ENCODE measurements at regions not wholly inside any gene's neighbourhood (a gene's known extent, or its start where the extent isn't known, plus 50 kb on each side); places are given as distances from the start of the nearest gene placed in this dataset.

GRCh38 chr12:130011611-130012385 is 108.0 kb upstream of the TMEM132D start:
- no peak overlapping the region for H3K4me3 ChIP-seq
- DNase-seq, result no peak
- intact Hi-C loops (cut with DNase I; ENCODE audit: low total_unique reads), result no loop called here

GRCh38 chr12:130013771-130014484 is 110.1 kb upstream of the TMEM132D start:
- H3K36me3 ChIP-seq, result no peaks in the 10 kb centered on the region
- no peaks in the 10 kb centered on the region for H3K4me1 ChIP-seq
- H3K27me3 ChIP-seq, result peaks cover 0 to 36% of the 10 kb centered on the region in 2 donors
- intact Hi-C loops (cut with DNase I; ENCODE audit: low total_unique reads), result no loop called here
- no peak for DNase-seq
- peak; percentile 14 to 38 for TF ChIP-seq CTCF (IDR thresholded peaks at IDR 0.05)
- no peak overlapping the region for H3K27ac ChIP-seq
- H3K4me3 ChIP-seq, result no peak overlapping the region
- H3K9me3 ChIP-seq, result no peaks in the 10 kb centered on the region

More at GRCh38 chr12:130011611-130012385, 108.0 kb upstream of the TMEM132D start:
- Histone ChIP-seq H3K27me3 (peaks cover 0 to 33% of the 10 kb centered on the region in 2 donors), H3K9me3 (no peaks in the 10 kb centered on the region), H3K27ac (no peak overlapping the region), H3K36me3 (no peaks in the 10 kb centered on the region), H3K4me1 (no peaks in the 10 kb centered on the region)
- no peak for TF ChIP-seq CTCF (IDR thresholded peaks at IDR 0.05)

DNA sequence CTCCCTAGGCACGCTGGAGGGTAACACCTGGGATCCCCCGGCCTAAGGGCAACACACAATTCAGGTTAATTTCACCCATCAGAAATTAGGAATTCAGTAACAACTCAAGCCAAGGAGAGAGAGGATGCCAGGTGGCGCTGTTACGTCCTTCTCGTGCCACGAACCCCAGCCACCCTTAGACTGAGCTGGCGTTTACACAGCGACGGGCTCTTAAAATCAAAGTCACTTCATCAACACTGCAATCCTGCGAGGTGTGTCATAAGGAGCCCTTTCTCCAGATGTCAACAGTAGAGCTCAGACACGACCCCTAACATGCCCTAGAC is 110.6 kb upstream of the TMEM132D start:
- Histone ChIP-seq H3K4me3 (no peak overlapping the region), H3K27ac (no peak overlapping the region), H3K27me3 (peaks cover 0 to 36% of the 10 kb centered on the region in 2 donors), H3K4me1 (no peaks in the 10 kb centered on the region), H3K36me3 (no peaks in the 10 kb centered on the region), H3K9me3 (no peaks in the 10 kb centered on the region)
- intact Hi-C loops (cut with DNase I; ENCODE audit: low total_unique reads), result no loop called here
- TF ChIP-seq CTCF (IDR thresholded peaks at IDR 0.05), result no peak
- no peak for DNase-seq

DNA sequence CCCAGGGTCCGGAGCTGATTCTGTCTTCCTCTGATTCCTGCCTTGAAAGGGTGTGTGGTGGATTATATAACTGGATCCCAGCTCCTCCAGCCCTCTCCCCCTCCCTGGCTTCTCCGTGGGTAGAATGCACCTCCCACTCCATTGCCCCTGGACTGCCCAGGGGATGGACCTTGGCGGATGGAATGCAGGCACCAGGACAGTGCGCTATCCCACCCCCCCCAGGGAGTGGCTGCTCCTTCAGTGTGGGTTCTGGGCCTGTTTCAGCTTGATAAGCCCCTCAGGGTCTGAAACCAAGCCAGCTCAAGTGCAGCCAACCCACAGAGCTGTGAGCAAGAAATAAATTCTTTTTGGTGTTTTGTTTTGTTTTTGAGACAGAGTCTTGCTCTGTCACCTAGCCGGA is 112.4 kb upstream of the TMEM132D start:
- H3K36me3 ChIP-seq, result no peaks in the 10 kb centered on the region
- no peak overlapping the region for H3K27ac ChIP-seq
- intact Hi-C loops (cut with DNase I; ENCODE audit: low total_unique reads), result no loop called here
- H3K4me3 ChIP-seq, result no peak overlapping the region
- DNase-seq, result no peak
- H3K27me3 ChIP-seq, result peaks cover 0 to 26% of the 10 kb centered on the region in 2 donors
- no peaks in the 10 kb centered on the region for H3K4me1 ChIP-seq
- H3K9me3 ChIP-seq, result no peaks in the 10 kb centered on the region
- TF ChIP-seq CTCF (IDR thresholded peaks at IDR 0.05), result no peak

DNA sequence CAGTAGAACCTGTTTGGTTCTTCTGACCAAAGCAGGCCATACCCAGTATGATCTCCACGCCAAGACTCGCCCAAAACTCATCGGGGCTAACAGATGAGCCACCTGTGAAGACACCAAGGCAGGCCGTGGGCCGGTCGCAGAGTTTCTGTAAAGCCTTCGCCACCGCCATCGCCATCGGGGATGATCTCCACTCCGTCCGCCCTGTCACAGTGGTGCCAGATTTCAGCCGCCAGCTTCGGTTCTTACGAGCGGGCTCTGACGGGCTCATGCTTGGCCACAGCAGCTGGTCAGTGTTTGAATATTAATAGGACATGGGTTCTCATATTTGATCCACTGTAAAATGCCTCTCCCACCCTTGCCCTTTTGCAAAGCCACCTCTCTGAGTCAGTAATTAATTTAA is 113.2 kb upstream of the TMEM132D start:
- DNase-seq, result no peak
- Histone ChIP-seq H3K36me3 (no peaks in the 10 kb centered on the region), H3K4me3 (no peak overlapping the region), H3K27me3 (peaks cover 0 to 26% of the 10 kb centered on the region in 2 donors), H3K4me1 (no peaks in the 10 kb centered on the region), H3K9me3 (no peaks in the 10 kb centered on the region), H3K27ac (no peak overlapping the region)
- intact Hi-C loops (cut with DNase I; ENCODE audit: low total_unique reads), result no loop called here
- no peak for TF ChIP-seq CTCF (IDR thresholded peaks at IDR 0.05)

All from tibial artery (tissue), 4 donors.